GM21717 (cell line): ENCODE measurements at regions not wholly inside any gene's neighbourhood (a gene's known extent, or its start where the extent isn't known, plus 50 kb on each side); places are given as distances from the start of the nearest gene placed in this dataset.
"Not testable (repeated sequence)": the region's sequence is repeated elsewhere in the genome, so short reads cannot be mapped to it uniquely, and the experiment has no call there.

Experiments used
- ATAC-seq: cut with Tn5 transposase; IDR thresholded peaks from one replicate; pipeline ENCODE4 v1.9.1; 2021; ENCODE audit warnings: mild to moderate bottlenecking, moderate library complexity; ENCODE audit not compliant: unreplicated experiment

- ATAC-seq = no peak
These were observed 731.4 kb downstream of the GALC start for GRCh38 chr14:87261621-87262020.

- no peak for ATAC-seq
These were observed 732.5 kb downstream of the GALC start for GRCh38 chr14:87260460-87260859.

- ATAC-seq = no peak
These were observed 735.6 kb downstream of the GALC start for GRCh38 chr14:87257421-87257820.

- no peak for ATAC-seq
These were observed 737.9 kb downstream of the GALC start for GRCh38 chr14:87255058-87255457.

- ATAC-seq = no peak
These were observed 738.6 kb downstream of the GALC start for GRCh38 chr14:87254331-87254874.

GRCh38 chr14:87253791-87254190, 739.2 kb downstream of the GALC start:
- ATAC-seq = not testable (repeated sequence)

GRCh38 chr14:87252103-87252502, 740.9 kb downstream of the GALC start:
- ATAC-seq = no peak

GRCh38 chr14:87251011-87251410, 742.0 kb downstream of the GALC start:
- ATAC-seq = no peak

- ATAC-seq = no peak
These were observed 751.8 kb downstream of the GALC start for GRCh38 chr14:87241018-87241768.

GRCh38 chr14:87240319-87240718, 752.7 kb downstream of the GALC start:
- not testable (repeated sequence) for ATAC-seq

GRCh38 chr14:87233806-87234384, 759.1 kb downstream of the GALC start:
- ATAC-seq = no peak

- ATAC-seq = no peak
These were observed 759.7 kb downstream of the GALC start for GRCh38 chr14:87233266-87233665.

- ATAC-seq = no peak
These were observed 761.5 kb downstream of the GALC start for GRCh38 chr14:87231336-87232026.

GRCh38 chr14:87230726-87231125, 762.3 kb downstream of the GALC start:
- ATAC-seq = no peak

GRCh38 chr14:87229131-87229530, 763.9 kb downstream of the GALC start:
- ATAC-seq = no peak

GRCh38 chr14:87217023-87217422, 776.0 kb downstream of the GALC start:
- no peak for ATAC-seq

- ATAC-seq = no peak
These were observed 778.4 kb downstream of the GALC start for GRCh38 chr14:87214558-87214957.

GRCh38 chr14:87207756-87208155, 785.2 kb downstream of the GALC start:
- ATAC-seq = no peak

- ATAC-seq = no peak
These were observed 787.2 kb downstream of the GALC start for GRCh38 chr14:87205811-87206210.

GRCh38 chr14:87203346-87203745, 789.6 kb downstream of the GALC start:
- no peak for ATAC-seq

- ATAC-seq = no peak
These were observed 793.6 kb downstream of the GALC start for GRCh38 chr14:87199381-87199780.

GRCh38 chr14:87196436-87196835, 796.5 kb downstream of the GALC start:
- no peak for ATAC-seq
